ENCODE measurements at regions not wholly inside any gene's neighbourhood (a gene's known extent, or its start where the extent isn't known, plus 50 kb on each side); places are given as distances from the start of the nearest gene placed in this dataset.
"Not testable (repeated sequence)": the region's sequence is repeated elsewhere in the genome, so short reads cannot be mapped to it uniquely, and the experiment has no call there.

- peaks cover 0 to 4% (median 0%) of the 10 kb centered on the region in 4 donors for H3K9me3 ChIP-seq
- no peaks in the 10 kb centered on the region for H3K4me1 ChIP-seq
- peaks cover 0 to 18% (median 0%) of the 10 kb centered on the region in 4 donors for H3K27me3 ChIP-seq
- no peak overlapping the region for H3K27ac ChIP-seq (replicated peaks in 1 of 4)
- no peak overlapping the region for H3K4me3 ChIP-seq
- peak; percentile 78 for DNase-seq (ENCODE audit: extremely low spot score)
- intact Hi-C loops (cut with DNase I), result no loop called here
- WGBS, result 79% methylated on average over 4 of the region's 4 CpGs
- TF ChIP-seq, protein P1, sequence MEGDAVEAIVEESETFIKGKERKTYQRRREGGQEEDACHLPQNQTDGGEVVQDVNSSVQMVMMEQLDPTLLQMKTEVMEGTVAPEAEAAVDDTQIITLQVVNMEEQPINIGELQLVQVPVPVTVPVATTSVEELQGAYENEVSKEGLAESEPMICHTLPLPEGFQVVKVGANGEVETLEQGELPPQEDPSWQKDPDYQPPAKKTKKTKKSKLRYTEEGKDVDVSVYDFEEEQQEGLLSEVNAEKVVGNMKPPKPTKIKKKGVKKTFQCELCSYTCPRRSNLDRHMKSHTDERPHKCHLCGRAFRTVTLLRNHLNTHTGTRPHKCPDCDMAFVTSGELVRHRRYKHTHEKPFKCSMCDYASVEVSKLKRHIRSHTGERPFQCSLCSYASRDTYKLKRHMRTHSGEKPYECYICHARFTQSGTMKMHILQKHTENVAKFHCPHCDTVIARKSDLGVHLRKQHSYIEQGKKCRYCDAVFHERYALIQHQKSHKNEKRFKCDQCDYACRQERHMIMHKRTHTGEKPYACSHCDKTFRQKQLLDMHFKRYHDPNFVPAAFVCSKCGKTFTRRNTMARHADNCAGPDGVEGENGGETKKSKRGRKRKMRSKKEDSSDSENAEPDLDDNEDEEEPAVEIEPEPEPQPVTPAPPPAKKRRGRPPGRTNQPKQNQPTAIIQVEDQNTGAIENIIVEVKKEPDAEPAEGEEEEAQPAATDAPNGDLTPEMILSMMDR (IDR thresholded peaks at IDR 0.05), result no peak
- TF ChIP-seq POLR2A (IDR thresholded peaks at IDR 0.05; ENCODE audit: low read depth), result no peak
- no peak for TF ChIP-seq EP300 (IDR thresholded peaks at IDR 0.05)
- no peak for TF ChIP-seq POLR2AphosphoS5 (IDR thresholded peaks at IDR 0.05)
- H3K36me3 ChIP-seq, result no peaks in the 10 kb centered on the region
Measured at GRCh38 chr11:71158936-71159335, 93.4 kb downstream of the SHANK2 start.

GRCh38 chr11:71157676-71158075 lies 94.7 kb downstream of the SHANK2 start:
- intact Hi-C loops (cut with DNase I); H3K9me3 ChIP-seq; H3K27ac ChIP-seq (replicated peaks in 1 of 4); H3K4me3 ChIP-seq; H3K36me3 ChIP-seq; H3K4me1 ChIP-seq: not testable (repeated sequence)
- H3K27me3 ChIP-seq, result peaks cover 0 to 18% (median 0%) of the 10 kb centered on the region in 4 donors
- DNase-seq (ENCODE audit: extremely low spot score), result peak; percentile 31
- 93% methylated on average over 5 of the region's 5 CpGs for WGBS

GRCh38 chr11:71156301-71156700 lies 96.1 kb downstream of the SHANK2 start:
- WGBS, result 86% methylated on average over 6 of the region's 6 CpGs

GRCh38 chr11:71155846-71156245 lies 96.5 kb downstream of the SHANK2 start:
- 95% methylated on average over 6 of the region's 8 CpGs for WGBS
- peak; percentile 68 for DNase-seq (ENCODE audit: extremely low spot score)

More at GRCh38 chr11:71156301-71156700, 96.1 kb downstream of the SHANK2 start:
- TF ChIP-seq, protein P1 (IDR thresholded peaks at IDR 0.05), result no peak
- TF ChIP-seq POLR2A (IDR thresholded peaks at IDR 0.05; ENCODE audit: low read depth) (no peak), POLR2AphosphoS5 (IDR thresholded peaks at IDR 0.05) (no peak), EP300 (IDR thresholded peaks at IDR 0.05) (no peak)
- H3K27ac ChIP-seq (replicated peaks in 1 of 4), result no peak overlapping the region
- peak; percentile 55 for DNase-seq (ENCODE audit: extremely low spot score)
- H3K4me1 ChIP-seq, result peaks cover 0 to 8% (median 6%) of the 10 kb centered on the region in 4 donors
- peaks cover 0 to 4% (median 0%) of the 10 kb centered on the region in 4 donors for H3K9me3 ChIP-seq
- peaks cover 0 to 31% (median 5%) of the 10 kb centered on the region in 4 donors for H3K27me3 ChIP-seq
- intact Hi-C loops (cut with DNase I), result no loop called here
- no peak overlapping the region for H3K4me3 ChIP-seq
- no peaks in the 10 kb centered on the region for H3K36me3 ChIP-seq

GRCh38 chr11:71154261-71154805 lies 98.0 kb downstream of the SHANK2 start:
- Histone ChIP-seq H3K9me3 (peaks cover 0 to 4% (median 0%) of the 10 kb centered on the region in 4 donors), H3K27ac (replicated peaks in 1 of 4) (no peak overlapping the region), H3K27me3 (peaks cover 0 to 40% (median 5%) of the 10 kb centered on the region in 4 donors), H3K36me3 (no peaks in the 10 kb centered on the region), H3K4me1 (peaks cover 0 to 8% (median 6%) of the 10 kb centered on the region in 4 donors), H3K4me3 (no peak overlapping the region)
- DNase-seq (ENCODE audit: extremely low spot score), result no peak
- intact Hi-C loops (cut with DNase I), result no loop called here
- TF ChIP-seq POLR2AphosphoS5 (IDR thresholded peaks at IDR 0.05) (no peak), POLR2A (IDR thresholded peaks at IDR 0.05; ENCODE audit: low read depth) (no peak), EP300 (IDR thresholded peaks at IDR 0.05) (no peak)
- TF ChIP-seq, protein P1 (IDR thresholded peaks at IDR 0.05), result no peak
- WGBS, result no CpG with 5 or more reads among the region's 11 CpGs

More at GRCh38 chr11:71155846-71156245, 96.5 kb downstream of the SHANK2 start:
- peaks cover 0 to 4% (median 0%) of the 10 kb centered on the region in 4 donors for H3K9me3 ChIP-seq
- H3K4me3 ChIP-seq, result no peak overlapping the region
- peaks cover 0 to 8% (median 6%) of the 10 kb centered on the region in 4 donors for H3K4me1 ChIP-seq
- no peaks in the 10 kb centered on the region for H3K36me3 ChIP-seq
- TF ChIP-seq, protein P1 (IDR thresholded peaks at IDR 0.05), result no peak
- TF ChIP-seq EP300 (IDR thresholded peaks at IDR 0.05) (no peak), POLR2AphosphoS5 (IDR thresholded peaks at IDR 0.05) (no peak)
- peaks cover 0 to 36% (median 5%) of the 10 kb centered on the region in 4 donors for H3K27me3 ChIP-seq
- intact Hi-C loops (cut with DNase I), result no loop called here
- no peak overlapping the region for H3K27ac ChIP-seq (replicated peaks in 1 of 4)
